ENCODE measurements at regions not wholly inside any gene's neighbourhood (a gene's known extent, or its start where the extent isn't known, plus 50 kb on each side); places are given as distances from the start of the nearest gene placed in this dataset.
"Not testable (repeated sequence)": the region's sequence is repeated elsewhere in the genome, so short reads cannot be mapped to it uniquely, and the experiment has no call there.

- DNase-seq, result no peak
Measured at GRCh38 chr17:68142595-68142994, 105.2 kb upstream of the AMZ2 start.

- DNase-seq, result no peak
Measured at GRCh38 chr17:68143425-68143824, 104.4 kb upstream of the AMZ2 start.

GRCh38 chr17:68145088-68145487 lies 102.8 kb upstream of the AMZ2 start:
- no peak for DNase-seq

GRCh38 chr17:68148936-68149335 lies 98.9 kb upstream of the AMZ2 start:
- no peak for DNase-seq

- DNase-seq, result no peak
Measured at GRCh38 chr17:68152161-68152571, 95.7 kb upstream of the AMZ2 start.

GRCh38 chr17:68155692-68156091 lies 92.2 kb upstream of the AMZ2 start:
- DNase-seq, result no peak

- no peak for DNase-seq
Measured at GRCh38 chr17:68161644-68162428, 86.0 kb upstream of the AMZ2 start.

GRCh38 chr17:68168273-68169164 lies 79.3 kb upstream of the AMZ2 start:
- DNase-seq, result not testable (repeated sequence)

- peak; percentile 26 for DNase-seq
Measured at GRCh38 chr17:68169165-68169821, 78.5 kb upstream of the AMZ2 start.

GRCh38 chr17:68169840-68170239 lies 78.0 kb upstream of the AMZ2 start:
- no peak for DNase-seq

GRCh38 chr17:68170246-68170645 lies 77.6 kb upstream of the AMZ2 start:
- DNase-seq, result no peak

- DNase-seq, result peak; percentile 42
Measured at GRCh38 chr17:68172461-68172954, 75.3 kb upstream of the AMZ2 start.

- no peak for DNase-seq
Measured at GRCh38 chr17:68175416-68175815, 72.4 kb upstream of the AMZ2 start.

- no peak for DNase-seq
Measured at GRCh38 chr17:68175905-68176304, 71.9 kb upstream of the AMZ2 start.

GRCh38 chr17:68176718-68177117 lies 71.1 kb upstream of the AMZ2 start:
- DNase-seq, result no peak

GRCh38 chr17:68178831-68179230 lies 69.0 kb upstream of the AMZ2 start:
- no peak for DNase-seq

GRCh38 chr17:68179236-68179925 lies 68.5 kb upstream of the AMZ2 start:
- DNase-seq, result peak; percentile 46

GRCh38 chr17:68179926-68180285 lies 67.9 kb upstream of the AMZ2 start:
- no peak for DNase-seq

- no peak for DNase-seq
Measured at GRCh38 chr17:68182011-68182306, 65.9 kb upstream of the AMZ2 start.

GRCh38 chr17:68182940-68183551 lies 64.8 kb upstream of the AMZ2 start:
- no peak for DNase-seq

GRCh38 chr17:68184141-68184571 lies 63.7 kb upstream of the AMZ2 start:
- no peak for DNase-seq

GRCh38 chr17:68184816-68185436 lies 62.9 kb upstream of the AMZ2 start:
- DNase-seq, result no peak

Measured in NCI-H2029 (cell line).